ENCODE measurements at regions not wholly inside any gene's neighbourhood (a gene's known extent, or its start where the extent isn't known, plus 50 kb on each side); places are given as distances from the start of the nearest gene placed in this dataset.
"Not testable (repeated sequence)": the region's sequence is repeated elsewhere in the genome, so short reads cannot be mapped to it uniquely, and the experiment has no call there.

DNA sequence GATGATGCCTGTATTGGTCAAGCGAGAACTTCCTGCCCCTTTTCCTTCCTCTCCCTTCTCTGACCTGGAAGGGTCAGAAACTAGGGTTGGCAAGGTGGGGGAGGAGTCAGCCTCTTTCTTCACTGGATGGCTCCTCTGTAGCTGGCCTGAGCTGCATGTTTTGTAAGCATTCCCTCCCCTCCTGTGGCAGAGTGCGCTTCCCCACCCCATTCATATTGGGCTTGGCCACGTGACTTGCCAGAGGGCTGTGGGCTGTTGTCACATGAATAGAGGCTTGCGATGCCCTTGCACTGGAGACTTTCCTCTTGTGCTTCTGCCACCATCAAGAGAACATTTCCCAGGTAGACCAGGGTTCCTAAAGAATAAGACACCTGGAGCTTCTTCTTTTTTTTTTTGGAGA lies 111.3 kb upstream of the PODXL start:
- POLR2A ChIA-PET = no interaction called here
- no peak for DNase-seq (ENCODE audit: low read depth, low spot score)
- CTCF ChIA-PET = interaction anchor here (1.3 kb wide), 1 partner anchor 12 kb away, joined by 3 read pairs; no protein-coding TSS in a partner anchor
- TF ChIP-seq, protein P1, sequence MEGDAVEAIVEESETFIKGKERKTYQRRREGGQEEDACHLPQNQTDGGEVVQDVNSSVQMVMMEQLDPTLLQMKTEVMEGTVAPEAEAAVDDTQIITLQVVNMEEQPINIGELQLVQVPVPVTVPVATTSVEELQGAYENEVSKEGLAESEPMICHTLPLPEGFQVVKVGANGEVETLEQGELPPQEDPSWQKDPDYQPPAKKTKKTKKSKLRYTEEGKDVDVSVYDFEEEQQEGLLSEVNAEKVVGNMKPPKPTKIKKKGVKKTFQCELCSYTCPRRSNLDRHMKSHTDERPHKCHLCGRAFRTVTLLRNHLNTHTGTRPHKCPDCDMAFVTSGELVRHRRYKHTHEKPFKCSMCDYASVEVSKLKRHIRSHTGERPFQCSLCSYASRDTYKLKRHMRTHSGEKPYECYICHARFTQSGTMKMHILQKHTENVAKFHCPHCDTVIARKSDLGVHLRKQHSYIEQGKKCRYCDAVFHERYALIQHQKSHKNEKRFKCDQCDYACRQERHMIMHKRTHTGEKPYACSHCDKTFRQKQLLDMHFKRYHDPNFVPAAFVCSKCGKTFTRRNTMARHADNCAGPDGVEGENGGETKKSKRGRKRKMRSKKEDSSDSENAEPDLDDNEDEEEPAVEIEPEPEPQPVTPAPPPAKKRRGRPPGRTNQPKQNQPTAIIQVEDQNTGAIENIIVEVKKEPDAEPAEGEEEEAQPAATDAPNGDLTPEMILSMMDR (IDR thresholded peaks at IDR 0.05; ENCODE audit: insufficient read depth, low read length, missing control alignments) = no peak
- no peak overlapping the region for H3K4me3 ChIP-seq (ENCODE audit: low read depth, low read length)

GRCh38 chr7:131665021-131665420 lies 108.6 kb upstream of the PODXL start:
- POLR2A ChIA-PET = no interaction called here

DNA sequence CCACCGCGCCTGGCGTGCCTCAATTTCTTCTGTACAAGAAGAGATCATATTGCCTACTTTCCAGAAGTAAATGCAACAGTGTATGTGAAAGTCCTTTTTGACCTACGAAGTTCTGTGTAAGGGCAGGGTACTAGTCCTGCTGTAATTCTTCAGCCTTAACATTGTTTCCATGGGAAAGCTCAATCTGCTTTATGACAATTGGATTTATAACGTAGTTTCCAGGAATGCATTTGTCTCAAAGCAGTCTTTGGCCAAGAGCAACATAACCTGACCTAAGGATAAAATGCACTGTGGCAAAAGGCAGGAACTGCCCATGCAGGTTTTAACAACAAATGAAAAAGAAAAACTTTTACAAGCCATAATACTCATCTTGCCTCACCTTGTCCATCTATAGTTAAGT lies 108.1 kb upstream of the PODXL start:
- H3K4me3 ChIP-seq (ENCODE audit: low read depth, low read length) = no peak overlapping the region
- ChIA-PET POLR2A (no interaction called here), CTCF (interaction anchor here (3.9 kb wide), 1 partner anchor 10 kb away, joined by 17 read pairs; no protein-coding TSS in a partner anchor)
- TF ChIP-seq, protein P1 (IDR thresholded peaks at IDR 0.05; ENCODE audit: insufficient read depth, low read length, missing control alignments) = no peak
- no peak for DNase-seq (ENCODE audit: low read depth, low spot score)

More at GRCh38 chr7:131665021-131665420, 108.6 kb upstream of the PODXL start:
- CTCF ChIA-PET = interaction anchor here (3.9 kb wide), 1 partner anchor 10 kb away, joined by 17 read pairs; no protein-coding TSS in a partner anchor
- no peak overlapping the region for H3K4me3 ChIP-seq (ENCODE audit: low read depth, low read length)
- DNase-seq (ENCODE audit: low read depth, low spot score) = no peak
- TF ChIP-seq, protein P1 (IDR thresholded peaks at IDR 0.05; ENCODE audit: insufficient read depth, low read length, missing control alignments) = no peak

GRCh38 chr7:131662301-131662873 lies 106.0 kb upstream of the PODXL start:
- POLR2A ChIA-PET; H3K4me3 ChIP-seq (ENCODE audit: low read depth, low read length); DNase-seq (ENCODE audit: low read depth, low spot score): not testable (repeated sequence)
- CTCF ChIA-PET = interaction anchor here (8.9 kb wide), 1 partner anchor 154 kb away, joined by 334 read pairs; no protein-coding TSS in a partner anchor

- TF ChIP-seq, protein P1 (IDR thresholded peaks at IDR 0.05; ENCODE audit: insufficient read depth, low read length, missing control alignments) = no peak
- CTCF ChIA-PET = interaction anchor here (4.9 to 8.9 kb wide), 2 partner anchors 112 to 150 kb away, joined by 77 to 334 read pairs; no protein-coding TSS in a partner anchor
- DNase-seq (ENCODE audit: low read depth, low spot score) = no peak
- H3K4me3 ChIP-seq (ENCODE audit: low read depth, low read length) = no peak overlapping the region
- POLR2A ChIA-PET = no interaction called here
Observed at GRCh38 chr7:131657881-131658280, 101.5 kb upstream of the PODXL start.

DNA sequence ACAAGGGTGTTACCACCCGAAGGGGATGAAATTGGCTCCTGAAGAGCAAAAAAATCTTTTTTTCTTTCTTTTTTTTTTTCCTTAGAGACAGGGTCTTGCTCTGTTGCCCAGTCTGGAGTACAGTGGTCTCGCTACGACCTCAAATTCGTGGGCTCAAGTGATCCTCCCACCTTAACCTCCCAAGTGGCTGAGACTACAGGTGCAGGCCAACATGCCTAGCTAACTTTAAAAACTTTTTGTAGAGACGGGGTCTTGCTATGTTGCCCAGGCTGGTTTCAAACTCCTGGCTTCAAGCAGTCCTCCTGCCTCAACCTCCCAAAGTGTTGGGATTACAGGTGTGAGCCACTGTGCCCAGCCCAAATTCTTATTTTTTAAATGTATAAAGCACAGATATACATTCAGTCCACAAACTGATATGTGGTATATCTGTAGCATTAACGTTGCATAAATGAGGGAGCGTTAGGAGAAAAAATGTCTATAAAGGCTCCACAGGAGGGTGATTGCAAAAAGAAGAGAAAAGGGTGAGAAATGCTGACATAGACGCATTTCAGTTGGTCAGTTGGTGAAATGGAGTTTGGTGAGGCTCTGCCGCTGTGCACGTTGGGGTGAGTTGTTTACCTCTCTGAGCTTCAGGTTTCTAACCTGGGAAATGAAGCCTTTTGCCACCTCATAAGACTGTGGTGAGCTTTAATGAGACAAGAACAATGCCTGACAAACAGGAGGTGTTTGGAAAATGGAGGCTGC lies 100.7 kb upstream of the PODXL start:
- H3K4me3 ChIP-seq (ENCODE audit: low read depth, low read length) = no peak overlapping the region
- no peak for DNase-seq (ENCODE audit: low read depth, low spot score)
- TF ChIP-seq, protein P1 (IDR thresholded peaks at IDR 0.05; ENCODE audit: insufficient read depth, low read length, missing control alignments) = no peak
- ChIA-PET CTCF (interaction anchor here (1.1 to 8.9 kb wide), 3 partner anchors 8 to 149 kb away, joined by 3 to 334 read pairs (median 77); no protein-coding TSS in a partner anchor), POLR2A (no interaction called here)

All from AG04449 (cell line).